HG03558 (cell line): ENCODE measurements at regions not wholly inside any gene's neighbourhood (a gene's known extent, or its start where the extent isn't known, plus 50 kb on each side); places are given as distances from the start of the nearest gene placed in this dataset.

Experiments used
- ATAC-seq: cut with Tn5 transposase; IDR thresholded peaks from one replicate; pipeline ENCODE4 v1.9.1; 2021; ENCODE audit warnings: moderate number of reproducible peaks; ENCODE audit not compliant: unreplicated experiment; ENCODE audit errors: extremely low read depth

- peak; percentile 97 for ATAC-seq
These were observed 447.3 kb downstream of the KCNJ3 start for GRCh38 chr2:155145758-155146229.

GRCh38 chr2:155141418-155141817 lies 442.9 kb downstream of the KCNJ3 start:
- ATAC-seq: no peak

- ATAC-seq: no peak
These were observed 427.2 kb downstream of the KCNJ3 start for GRCh38 chr2:155125585-155126230.

- no peak for ATAC-seq
These were observed 417.4 kb downstream of the KCNJ3 start for GRCh38 chr2:155115846-155116245.

GRCh38 chr2:155111070-155111469 lies 412.6 kb downstream of the KCNJ3 start:
- ATAC-seq: no peak

- ATAC-seq: no peak
These were observed 411.0 kb downstream of the KCNJ3 start for GRCh38 chr2:155109527-155109926.

- ATAC-seq: no peak
These were observed 401.8 kb downstream of the KCNJ3 start for GRCh38 chr2:155100261-155100660.

- ATAC-seq: no peak
These were observed 401.3 kb downstream of the KCNJ3 start for GRCh38 chr2:155099784-155100183.

GRCh38 chr2:155095613-155096012 lies 397.1 kb downstream of the KCNJ3 start:
- no peak for ATAC-seq

- ATAC-seq: no peak
These were observed 381.9 kb downstream of the KCNJ3 start for GRCh38 chr2:155080373-155080772.

GRCh38 chr2:155070489-155070888 lies 372.0 kb downstream of the KCNJ3 start:
- no peak for ATAC-seq

- ATAC-seq: no peak
These were observed 364.4 kb downstream of the KCNJ3 start for GRCh38 chr2:155062922-155063258.

GRCh38 chr2:155062250-155062921 lies 363.9 kb downstream of the KCNJ3 start:
- no peak for ATAC-seq

- no peak for ATAC-seq
These were observed 362.4 kb downstream of the KCNJ3 start for GRCh38 chr2:155060896-155061295.

- no peak for ATAC-seq
These were observed 356.2 kb downstream of the KCNJ3 start for GRCh38 chr2:155054712-155055111.

- no peak for ATAC-seq
These were observed 344.6 kb downstream of the KCNJ3 start for GRCh38 chr2:155043097-155043496.

GRCh38 chr2:155035308-155035707 lies 336.8 kb downstream of the KCNJ3 start:
- ATAC-seq: no peak

- no peak for ATAC-seq
These were observed 335.2 kb downstream of the KCNJ3 start for GRCh38 chr2:155033652-155034051.

GRCh38 chr2:155030296-155030695 lies 331.8 kb downstream of the KCNJ3 start:
- no peak for ATAC-seq

GRCh38 chr2:155026651-155027174 lies 328.2 kb downstream of the KCNJ3 start:
- no peak for ATAC-seq

- no peak for ATAC-seq
These were observed 325.2 kb downstream of the KCNJ3 start for GRCh38 chr2:155023674-155024073.

GRCh38 chr2:155022531-155022930 lies 324.0 kb downstream of the KCNJ3 start:
- no peak for ATAC-seq
